ENCODE measurements at regions not wholly inside any gene's neighbourhood (a gene's known extent, or its start where the extent isn't known, plus 50 kb on each side); places are given as distances from the start of the nearest gene placed in this dataset.

DNA sequence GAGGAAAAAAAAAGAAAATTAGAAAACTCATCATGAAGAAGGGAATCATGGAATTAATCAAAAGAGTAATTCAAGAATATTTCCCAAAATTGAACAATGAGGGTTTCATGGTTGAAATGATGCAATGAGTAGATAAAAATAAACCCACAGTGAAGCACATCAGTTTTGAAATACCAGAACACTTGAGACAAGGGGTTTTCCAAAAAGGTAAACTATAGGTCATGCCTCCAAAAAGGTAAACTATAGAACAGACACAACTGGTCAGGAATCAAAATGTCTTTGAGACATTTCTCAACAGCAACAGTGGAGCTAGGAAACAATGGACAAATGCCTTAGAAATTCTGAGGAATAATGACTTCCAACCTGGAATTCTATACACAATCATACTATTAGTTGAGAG lies 60.2 kb upstream of the PCSK5 start:
- TF ChIP-seq, protein P1, sequence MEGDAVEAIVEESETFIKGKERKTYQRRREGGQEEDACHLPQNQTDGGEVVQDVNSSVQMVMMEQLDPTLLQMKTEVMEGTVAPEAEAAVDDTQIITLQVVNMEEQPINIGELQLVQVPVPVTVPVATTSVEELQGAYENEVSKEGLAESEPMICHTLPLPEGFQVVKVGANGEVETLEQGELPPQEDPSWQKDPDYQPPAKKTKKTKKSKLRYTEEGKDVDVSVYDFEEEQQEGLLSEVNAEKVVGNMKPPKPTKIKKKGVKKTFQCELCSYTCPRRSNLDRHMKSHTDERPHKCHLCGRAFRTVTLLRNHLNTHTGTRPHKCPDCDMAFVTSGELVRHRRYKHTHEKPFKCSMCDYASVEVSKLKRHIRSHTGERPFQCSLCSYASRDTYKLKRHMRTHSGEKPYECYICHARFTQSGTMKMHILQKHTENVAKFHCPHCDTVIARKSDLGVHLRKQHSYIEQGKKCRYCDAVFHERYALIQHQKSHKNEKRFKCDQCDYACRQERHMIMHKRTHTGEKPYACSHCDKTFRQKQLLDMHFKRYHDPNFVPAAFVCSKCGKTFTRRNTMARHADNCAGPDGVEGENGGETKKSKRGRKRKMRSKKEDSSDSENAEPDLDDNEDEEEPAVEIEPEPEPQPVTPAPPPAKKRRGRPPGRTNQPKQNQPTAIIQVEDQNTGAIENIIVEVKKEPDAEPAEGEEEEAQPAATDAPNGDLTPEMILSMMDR (IDR thresholded peaks at IDR 0.05; ENCODE audit: poor library complexity), result no peak
- TF ChIP-seq EZH2phosphoT487 (IDR thresholded peaks at IDR 0.05; ENCODE audit: low read depth, severe bottlenecking, unreplicated experiment), result no peak

Data from hepatocyte (in vitro differentiated cells).